ENCODE measurements at regions not wholly inside any gene's neighbourhood (a gene's known extent, or its start where the extent isn't known, plus 50 kb on each side); places are given as distances from the start of the nearest gene placed in this dataset.

GRCh38 chr1:235017191-235017590 lies 111.4 kb downstream of the TOMM20 start:
- TF ChIP-seq CTCF (IDR thresholded peaks at IDR 0.05) (no peak), TCF7L2 (IDR thresholded peaks at IDR 0.05; ENCODE audit: low read depth, low read length) (no peak)

Measured in Panc1 (cell line).